ENCODE measurements at regions not wholly inside any gene's neighbourhood (a gene's known extent, or its start where the extent isn't known, plus 50 kb on each side); places are given as distances from the start of the nearest gene placed in this dataset.

GRCh38 chr10:78396754-78397153 is 363.1 kb downstream of the RPS24 start:
- no peak for DNase-seq (ENCODE audit: low read depth)

GRCh38 chr10:78397786-78398185 is 364.1 kb downstream of the RPS24 start:
- no peak for DNase-seq (ENCODE audit: low read depth)

DNA sequence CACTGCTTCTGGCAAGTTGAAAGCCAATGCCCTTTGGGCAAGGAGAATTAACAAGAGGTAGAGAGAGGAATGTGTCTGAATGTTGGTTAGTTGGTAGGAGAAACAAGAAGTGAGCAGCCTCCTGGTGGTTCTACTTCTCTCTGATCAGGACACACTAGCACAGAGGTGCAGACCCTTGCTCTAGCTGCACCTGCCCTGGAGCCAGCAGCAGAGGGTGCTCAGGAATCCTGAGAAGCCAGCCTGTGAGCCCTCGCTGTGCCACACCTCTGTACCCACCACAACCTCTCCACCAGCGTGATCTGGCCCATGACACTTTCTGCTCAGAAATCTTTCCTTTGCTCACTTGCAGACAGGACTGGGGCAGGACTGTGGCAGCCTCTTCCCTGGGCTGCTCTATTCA is 364.7 kb downstream of the RPS24 start:
- DNase-seq (ENCODE audit: low read depth), result no peak

GRCh38 chr10:78401624-78402367 is 368.1 kb downstream of the RPS24 start:
- DNase-seq (ENCODE audit: low read depth), result no peak

DNA sequence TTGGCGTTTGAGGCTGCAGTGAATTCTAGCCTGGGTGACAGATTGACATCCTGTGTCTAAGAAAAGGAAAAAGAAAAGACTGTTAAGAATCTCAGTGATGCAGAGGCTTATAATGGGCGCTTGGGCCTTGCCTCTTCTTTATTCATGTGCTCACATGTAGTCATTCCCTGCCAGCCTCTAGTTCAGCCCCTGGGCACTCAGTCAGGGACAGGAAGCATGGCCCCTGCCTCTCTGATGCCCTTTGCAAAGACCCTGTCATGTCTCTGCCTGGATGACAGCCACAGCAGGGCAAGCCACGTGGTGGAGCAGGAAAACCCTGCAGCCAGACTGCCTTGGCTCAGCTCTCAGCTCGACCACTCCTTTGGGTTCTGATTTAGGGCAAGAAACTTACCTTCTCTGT is 368.9 kb downstream of the RPS24 start:
- DNase-seq (ENCODE audit: low read depth), result no peak

GRCh38 chr10:78403781-78404180 is 370.1 kb downstream of the RPS24 start:
- DNase-seq (ENCODE audit: low read depth), result no peak

DNA sequence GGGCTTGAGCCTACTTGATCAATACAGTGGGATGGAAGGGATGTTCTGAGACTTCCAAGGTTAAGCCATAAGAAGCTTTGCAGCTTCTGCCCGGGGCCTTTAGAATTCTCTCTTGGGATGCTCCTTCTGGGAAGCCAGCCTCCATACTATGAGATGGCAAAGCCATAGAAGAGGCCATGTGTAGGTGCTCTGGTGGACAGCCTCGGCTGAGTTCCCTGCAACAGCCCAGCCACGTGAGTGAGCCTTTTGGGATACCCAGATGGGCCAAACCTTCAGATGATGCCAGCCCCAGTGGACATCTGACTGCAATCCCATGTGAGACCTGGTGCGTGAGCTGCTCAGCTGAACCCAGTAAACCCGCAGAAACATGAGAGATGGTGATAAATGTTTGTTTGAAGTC is 370.6 kb downstream of the RPS24 start:
- no peak for DNase-seq (ENCODE audit: low read depth)

GRCh38 chr10:78405231-78405630 is 371.6 kb downstream of the RPS24 start:
- no peak for DNase-seq (ENCODE audit: low read depth)

DNA sequence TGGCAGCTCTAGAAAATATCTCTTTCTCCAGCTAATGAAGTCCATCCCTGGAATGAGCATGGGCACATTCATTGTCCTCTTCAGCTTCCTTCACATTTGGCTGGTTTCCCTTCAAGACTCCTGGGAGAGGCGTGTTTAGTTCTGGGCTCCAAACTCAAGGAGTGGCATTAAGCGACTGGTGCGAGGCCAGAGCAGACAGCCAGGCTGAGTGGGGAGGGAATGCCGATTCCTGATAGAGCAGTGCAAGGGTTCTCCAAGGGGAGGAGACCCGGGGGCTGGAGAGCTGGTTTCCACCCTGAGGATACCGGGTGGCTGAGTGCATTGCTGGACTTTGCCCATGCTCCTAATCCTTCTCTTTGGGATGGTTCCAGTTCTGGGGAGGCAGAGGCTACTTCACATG is 372.1 kb downstream of the RPS24 start:
- no peak for DNase-seq (ENCODE audit: low read depth)

- DNase-seq (ENCODE audit: low read depth), result no peak
Observed at GRCh38 chr10:78406648-78407008, 373.0 kb downstream of the RPS24 start.

GRCh38 chr10:78407009-78407711 is 373.5 kb downstream of the RPS24 start:
- no peak for DNase-seq (ENCODE audit: low read depth)

DNA sequence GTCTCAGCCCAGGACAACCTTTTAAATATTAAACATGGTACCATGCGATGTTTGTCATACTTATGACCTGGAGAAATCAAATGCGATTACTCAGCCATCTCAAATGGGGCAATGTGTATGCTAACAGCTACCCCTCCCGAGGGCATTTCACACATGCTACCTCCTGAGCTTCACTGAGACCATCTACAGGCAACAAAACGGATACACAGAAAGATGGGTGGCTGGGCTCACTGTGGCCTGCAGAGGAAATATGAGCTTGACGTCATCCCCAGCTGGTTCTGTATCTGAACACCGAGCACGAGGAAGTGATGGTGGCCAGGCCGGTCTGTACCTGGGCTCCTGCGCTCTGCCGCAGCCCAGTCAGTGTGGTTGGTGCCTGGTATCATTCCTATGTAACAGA is 374.3 kb downstream of the RPS24 start:
- no peak for DNase-seq (ENCODE audit: low read depth)

DNA sequence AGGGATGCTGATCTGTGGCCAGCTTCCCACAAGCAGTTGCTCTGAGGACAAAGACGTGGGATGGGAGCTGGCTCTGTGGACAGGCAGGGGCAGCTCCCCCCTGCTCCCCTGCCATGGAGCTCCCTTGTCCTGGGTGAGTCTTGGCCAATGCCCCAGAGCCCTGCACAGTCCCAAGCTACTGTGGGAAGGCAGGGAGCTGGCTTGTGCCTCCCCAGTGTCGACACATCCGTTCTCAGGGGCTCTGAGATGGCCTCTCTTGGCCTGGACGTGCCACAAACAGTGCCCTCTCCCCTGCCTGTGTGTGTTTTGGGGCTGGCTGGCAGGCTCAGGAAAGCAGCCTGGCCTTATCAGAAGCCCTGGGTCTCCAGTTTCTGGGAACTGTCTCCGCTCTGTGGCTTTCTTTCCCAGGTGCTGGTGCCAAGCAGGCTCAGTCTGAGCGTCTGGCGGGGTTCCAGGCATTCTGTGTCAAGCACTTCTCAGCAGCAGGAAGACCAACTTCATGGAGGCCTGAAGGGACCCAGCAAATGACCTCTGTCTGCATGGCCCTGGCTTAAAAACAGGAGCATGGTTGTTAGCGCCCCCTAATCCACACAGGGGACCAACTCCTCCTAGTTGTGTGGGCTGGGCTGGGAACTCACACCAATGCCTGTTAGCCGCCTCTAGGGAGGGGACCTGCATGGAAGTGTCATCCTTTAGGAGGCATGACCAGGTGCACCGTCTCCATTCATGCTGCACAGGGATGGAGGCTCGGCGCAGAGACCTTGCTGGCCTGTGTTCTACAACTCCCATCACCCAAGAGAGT is 375.2 kb downstream of the RPS24 start:
- no peak for DNase-seq (ENCODE audit: low read depth)

GRCh38 chr10:78410046-78410965 is 376.6 kb downstream of the RPS24 start:
- no peak for DNase-seq (ENCODE audit: low read depth)

- DNase-seq (ENCODE audit: low read depth), result no peak
Observed at GRCh38 chr10:78411716-78412115, 378.1 kb downstream of the RPS24 start.

GRCh38 chr10:78412605-78413004 is 378.9 kb downstream of the RPS24 start:
- no peak for DNase-seq (ENCODE audit: low read depth)

DNA sequence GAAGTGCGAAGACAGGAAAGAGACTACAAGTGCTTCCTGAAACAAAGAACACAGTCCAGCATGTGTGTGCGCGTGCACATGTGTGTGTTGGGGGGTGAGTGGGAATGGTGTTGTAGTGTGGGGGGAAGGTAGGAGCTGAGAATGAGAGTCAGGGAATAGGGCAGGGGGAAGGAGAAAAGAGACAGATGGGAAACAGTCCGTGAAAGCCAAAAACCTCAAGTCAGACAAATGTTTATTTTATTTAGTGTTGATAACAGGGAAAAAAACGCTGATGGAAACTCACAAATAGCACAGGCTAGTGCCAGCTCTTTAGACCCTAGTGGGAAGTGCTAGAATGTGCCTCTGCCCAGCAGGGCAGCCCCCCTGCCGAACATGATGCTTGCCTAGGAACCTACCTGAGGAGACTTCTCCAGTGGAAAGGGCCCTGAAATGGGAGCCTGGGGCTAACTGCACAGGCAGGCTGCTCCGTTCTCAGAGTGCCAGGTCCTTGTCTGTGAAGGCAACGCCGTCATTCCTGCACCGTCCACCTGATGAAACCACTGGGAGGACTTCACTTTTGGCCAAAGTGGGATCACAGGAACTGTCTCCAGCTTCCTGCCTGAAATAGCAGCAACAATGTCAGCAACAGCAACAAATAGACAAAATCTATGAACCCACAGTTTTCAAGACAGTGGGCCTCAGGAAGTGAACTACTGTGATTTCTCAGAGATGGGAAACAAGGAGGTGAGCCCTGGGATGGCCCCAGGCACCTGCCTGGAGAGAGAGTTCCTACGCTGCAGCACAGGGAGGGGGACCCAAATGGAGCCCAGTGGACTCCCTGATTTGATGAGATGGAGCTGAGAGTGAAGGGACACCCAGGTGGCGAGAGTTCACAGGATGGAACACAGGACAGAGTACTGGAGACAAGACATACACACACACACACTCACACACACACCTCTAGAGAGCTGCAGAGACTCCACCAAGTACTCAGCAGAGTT is 379.7 kb downstream of the RPS24 start:
- no peak for DNase-seq (ENCODE audit: low read depth)

DNA sequence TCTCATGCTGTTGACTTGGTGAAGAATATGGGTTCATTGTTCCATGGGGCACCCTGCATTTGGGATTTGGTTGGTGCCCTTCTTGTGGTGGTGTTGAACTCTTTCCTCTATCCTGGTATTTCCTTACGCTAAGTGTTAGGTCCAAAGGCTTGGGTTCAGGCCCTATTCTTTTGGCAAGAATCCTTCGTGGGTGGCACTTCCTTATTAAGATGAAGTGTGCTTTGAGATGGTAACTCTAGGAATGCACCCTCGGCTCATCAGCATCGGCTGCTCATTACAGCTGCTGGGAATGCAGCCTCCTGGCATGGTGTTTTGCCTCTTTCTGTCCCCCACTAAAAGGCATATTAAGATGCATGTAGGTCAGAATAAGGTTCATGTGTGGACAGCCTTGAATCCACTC is 380.7 kb downstream of the RPS24 start:
- DNase-seq (ENCODE audit: low read depth), result no peak

DNA sequence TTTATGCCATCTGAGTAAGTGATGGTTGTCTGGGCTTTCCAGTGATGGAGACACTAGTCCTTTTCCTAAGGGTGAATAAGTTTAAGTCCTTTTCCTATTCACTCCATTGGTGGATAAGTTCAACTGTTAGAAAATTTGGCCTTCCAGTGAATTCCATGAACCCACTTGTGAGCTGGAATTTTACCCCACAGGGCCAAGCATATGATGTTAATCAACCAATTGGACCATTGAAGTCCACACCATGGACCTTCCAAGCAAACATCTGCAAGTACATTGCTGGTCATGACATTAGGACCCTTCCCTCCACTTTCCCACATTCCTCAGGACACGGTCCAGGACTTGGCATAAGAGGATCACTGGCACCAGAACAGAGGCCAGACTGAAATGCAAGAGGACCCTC is 381.4 kb downstream of the RPS24 start:
- no peak for DNase-seq (ENCODE audit: low read depth)

All from fibroblast of gingiva (primary cell).